NCI-H526 treated with DMSO at 0.1 percent for 48 hours (cell line): ENCODE measurements at regions not wholly inside any gene's neighbourhood (a gene's known extent, or its start where the extent isn't known, plus 50 kb on each side); places are given as distances from the start of the nearest gene placed in this dataset.

Source experiments
- DNase-seq: peaks from one replicate; lab custom pipeline; 2025; lab: John Stamatoyannopoulos, UW

DNA sequence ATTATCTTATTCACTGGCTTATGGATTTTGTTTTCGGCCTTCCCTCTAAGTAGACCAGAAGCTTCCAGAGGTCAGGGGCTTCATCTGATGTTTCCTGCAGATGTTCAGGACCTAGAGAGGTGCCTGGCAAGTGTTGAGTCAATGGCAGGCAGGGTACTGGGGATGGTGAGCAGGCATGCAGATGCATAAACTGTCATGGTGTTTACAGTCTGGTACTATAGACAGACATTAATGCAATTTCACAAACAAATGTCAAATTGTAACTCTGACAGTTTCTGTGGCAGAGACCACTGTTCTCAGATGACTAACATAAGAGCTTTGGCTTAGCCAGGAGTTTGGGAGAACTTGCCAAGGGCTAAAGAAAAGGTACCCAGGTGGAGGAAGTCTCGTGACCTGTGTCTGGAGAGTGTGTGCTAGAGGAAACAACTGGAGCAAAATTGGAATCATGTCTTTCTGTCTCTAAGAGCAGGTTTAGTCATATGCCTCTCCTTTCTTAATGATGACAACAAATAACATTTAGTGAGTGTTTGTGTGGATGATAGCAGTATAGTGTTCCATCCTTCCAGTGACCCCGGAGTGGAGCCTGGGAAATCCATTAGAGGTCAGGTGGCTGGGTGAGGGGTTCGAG lies 53.7 kb upstream of the TRAK1 start:
- DNase-seq = no peak

DNA sequence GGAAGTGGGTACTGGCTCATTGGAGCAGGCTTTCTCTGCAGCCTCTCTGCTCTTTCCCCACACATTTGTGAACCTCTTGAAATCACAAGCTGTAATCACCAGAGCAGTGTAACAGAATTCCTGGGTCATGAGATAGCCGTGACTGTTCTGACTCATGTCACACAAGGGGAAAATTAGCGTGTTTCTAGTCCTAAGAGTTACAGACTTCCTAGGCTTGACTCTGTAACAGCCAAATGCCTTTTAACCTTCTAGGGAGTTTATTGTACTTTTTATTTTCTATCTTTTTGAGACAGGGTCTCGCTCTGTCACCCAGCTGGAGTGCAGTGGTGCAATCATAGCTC lies 54.7 kb upstream of the TRAK1 start:
- no peak for DNase-seq

DNA sequence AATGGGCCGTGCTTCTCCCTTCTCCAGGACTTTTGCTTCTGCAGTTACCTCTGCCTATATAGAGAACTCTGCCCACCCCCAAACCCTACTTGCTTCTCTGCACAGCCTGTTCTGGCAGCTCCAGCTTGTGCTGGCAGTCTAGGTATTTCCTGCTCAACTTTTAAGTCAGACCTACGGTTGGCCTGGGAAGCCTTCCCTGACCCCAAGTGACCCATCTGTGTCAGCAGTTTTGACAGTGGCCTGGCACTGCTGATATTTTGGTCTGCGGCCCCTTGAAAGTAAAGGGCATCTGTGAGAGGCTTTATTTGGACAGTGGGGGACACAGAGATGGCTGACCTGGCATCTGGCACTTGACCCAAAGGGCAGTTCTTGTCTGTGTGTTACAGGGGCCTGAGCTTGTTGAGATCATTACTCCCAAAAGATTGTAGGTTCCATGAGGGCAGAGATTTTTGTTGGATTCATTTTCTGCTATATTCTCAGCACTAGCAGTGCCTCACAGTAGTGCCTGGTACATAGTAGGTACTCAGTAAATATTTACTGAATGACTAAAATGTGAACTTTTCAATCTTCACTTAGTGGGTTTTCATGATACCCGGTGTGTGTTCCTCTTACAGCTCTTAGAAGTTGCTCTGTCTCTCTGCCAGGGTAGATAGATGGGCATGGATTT lies 55.2 kb upstream of the TRAK1 start:
- no peak for DNase-seq

DNA sequence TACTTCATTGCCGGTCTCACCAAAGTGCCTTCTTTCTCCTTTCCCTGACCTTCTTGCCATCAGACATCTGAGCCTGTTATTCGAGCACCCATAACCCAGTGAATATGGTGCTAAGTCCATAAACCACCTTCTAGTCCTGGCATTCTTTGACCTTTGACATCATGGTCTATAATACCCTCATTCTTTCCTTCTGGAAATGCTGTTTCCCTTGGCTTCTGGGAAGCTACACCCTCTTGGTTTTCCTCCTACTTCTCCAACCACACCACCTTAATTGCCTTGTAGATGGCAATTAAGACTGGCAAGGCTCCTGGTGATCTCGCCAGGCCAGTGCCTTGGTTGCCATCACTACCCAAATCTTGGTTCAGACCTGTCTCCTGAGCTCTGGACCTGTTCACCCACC lies 56.1 kb upstream of the TRAK1 start:
- no peak for DNase-seq

DNA sequence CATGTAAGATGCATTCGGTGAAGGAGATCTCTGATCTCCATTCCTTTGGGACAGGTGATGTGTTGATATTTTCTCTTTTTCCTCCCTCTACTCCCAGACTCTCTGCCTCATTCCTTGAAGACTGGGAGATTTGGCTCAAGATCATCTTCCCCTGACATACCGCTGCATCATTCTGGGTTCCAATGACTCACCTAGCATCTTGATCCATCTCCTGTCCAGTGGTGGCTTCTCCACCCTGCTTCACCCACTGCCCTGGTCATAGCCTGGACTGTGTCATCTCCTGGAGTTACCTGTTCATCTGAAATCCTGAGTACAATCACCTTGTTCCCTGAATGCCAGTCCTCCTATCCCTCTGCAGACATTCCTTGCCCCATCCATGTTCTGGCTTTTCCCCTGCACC lies 57.4 kb upstream of the TRAK1 start:
- DNase-seq = no peak

DNA sequence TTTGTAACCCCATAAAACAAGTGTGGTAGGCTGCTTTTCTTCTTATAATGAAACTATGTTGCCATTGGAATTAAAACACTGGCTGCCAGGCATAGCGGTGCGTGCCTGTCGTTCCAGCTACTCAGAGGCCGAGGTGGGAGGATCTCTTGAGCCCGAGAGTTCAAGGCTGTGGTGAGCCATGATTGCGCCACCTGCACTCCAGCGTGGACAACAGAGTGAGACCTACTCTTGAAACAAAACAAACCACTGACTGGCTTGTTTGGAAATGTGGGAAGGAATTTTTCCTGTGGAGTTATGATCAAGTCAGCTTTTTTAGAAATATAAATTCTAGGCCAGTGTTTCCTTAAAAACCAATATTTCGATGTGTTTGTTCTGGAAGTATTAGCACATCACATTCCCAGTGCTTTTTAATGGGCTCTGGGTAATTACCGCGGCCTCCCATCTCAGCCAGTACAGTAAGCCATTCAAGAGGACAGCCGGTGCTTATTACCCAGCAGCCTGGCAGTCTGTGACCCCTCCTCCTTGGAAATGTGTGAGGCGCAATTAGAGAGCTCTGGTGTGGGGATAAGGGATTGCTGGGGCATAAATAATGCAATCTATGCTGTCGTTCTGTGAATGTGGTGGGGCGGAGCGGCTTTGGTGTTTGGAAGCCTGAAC lies 58.3 kb upstream of the TRAK1 start:
- no peak for DNase-seq

DNA sequence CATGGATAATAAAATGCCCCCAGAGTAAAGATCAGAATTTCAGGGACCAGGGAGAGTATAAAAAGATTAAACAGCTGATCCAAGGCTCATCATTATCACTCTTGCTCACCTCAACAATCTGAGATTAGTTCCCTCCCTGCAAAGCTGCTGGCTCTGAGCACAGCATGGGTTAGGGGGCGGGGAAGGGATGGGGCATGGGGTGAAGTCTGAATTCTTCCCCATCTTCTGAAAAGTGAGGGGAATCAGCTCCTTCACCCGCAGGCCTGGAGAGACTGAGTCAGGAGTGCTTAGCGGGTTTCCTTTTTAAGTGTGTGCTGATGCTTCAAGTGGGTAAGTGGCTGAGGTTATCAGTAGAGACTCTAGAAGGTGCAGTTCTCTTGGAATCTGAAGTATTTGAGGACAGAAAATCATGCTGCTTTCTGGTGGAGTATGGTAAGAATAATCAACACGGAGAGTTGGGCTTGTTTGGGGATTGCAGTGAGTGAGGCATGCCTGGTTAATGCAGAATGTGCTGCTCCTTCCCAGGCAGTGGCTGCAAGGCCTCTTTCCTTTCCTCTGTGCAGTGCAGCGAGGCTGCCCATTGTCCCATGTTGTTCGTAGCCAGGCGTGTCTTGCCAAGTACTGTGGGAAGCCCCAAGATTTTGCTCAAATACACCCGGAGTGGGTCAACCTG lies 59.2 kb upstream of the TRAK1 start:
- DNase-seq = no peak

DNA sequence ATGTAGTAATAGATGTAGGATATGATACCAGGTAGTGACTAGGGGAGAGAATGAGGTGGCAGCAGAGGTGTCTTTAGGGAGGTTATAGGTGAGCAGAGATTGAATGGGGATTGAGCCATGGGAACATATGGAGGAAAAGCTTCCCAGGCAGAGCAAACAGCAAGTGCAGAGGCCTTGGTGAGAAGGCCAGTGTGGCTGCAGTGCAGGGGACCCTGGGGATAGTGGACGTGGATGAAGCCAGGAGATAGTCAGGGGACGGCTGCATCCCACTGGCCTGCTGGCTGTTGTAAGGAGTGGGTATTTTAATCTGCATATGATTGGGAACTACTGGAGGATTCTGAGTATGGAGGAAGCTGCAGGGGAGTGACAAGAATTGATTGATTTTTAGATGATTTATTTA lies 62.7 kb upstream of the TRAK1 start:
- no peak for DNase-seq

DNA sequence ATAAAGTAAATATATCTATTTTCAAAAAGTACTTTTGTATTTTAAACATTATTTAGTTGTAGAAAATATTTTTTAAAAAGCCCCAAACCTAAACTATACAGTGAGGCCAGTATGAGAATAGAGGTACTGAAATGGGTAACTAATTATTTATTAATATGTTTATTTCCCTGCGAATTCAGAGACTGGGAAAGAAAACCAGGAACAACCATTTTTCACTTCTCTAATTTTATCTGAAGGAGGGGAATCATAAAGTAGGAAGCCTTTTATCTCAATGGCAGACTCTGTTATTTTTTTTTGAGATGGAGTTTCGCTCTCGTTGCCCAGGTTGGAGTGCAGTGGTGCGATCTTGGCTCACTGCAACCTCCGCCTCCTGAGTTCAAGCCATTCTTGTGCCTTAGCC lies 63.6 kb upstream of the TRAK1 start:
- no peak for DNase-seq

DNA sequence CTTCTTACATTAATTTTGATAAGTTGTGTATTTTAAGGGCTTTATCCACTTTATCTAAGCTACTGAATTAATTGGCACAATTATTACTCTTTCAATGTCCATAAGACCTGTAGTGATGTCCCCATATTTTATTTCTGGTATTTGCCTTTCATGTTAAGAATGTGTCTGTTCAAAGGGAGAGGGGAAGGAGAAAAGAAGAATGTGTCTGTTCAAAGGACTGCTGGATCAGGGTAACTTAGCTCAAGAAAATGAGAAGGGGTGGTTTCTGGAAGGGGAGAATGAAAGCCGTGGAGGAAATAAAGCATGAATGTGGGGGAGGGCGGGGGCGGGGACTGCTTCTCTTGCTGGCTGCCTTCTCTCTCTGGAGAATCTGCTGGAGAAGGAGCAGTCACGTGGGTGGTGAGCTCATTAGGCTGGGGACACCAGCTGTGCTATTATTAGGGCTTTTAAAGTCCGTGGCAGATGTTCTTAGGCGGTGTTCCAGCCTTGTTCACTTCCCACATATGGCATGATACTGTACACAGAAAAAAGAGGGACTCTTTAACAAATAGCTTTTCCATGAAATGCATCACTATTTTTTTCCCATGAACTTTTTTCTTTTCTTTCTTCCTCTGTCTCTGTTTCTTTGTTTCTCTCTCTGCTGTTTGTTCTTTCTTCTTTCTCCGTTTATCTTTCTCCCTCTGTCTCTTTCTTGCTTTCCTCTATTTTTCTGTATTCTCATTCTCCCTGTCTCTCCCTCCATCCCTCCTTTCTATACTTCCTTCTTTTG lies 63.7 kb upstream of the ULK4 start:
- peak; percentile 5 for DNase-seq

DNA sequence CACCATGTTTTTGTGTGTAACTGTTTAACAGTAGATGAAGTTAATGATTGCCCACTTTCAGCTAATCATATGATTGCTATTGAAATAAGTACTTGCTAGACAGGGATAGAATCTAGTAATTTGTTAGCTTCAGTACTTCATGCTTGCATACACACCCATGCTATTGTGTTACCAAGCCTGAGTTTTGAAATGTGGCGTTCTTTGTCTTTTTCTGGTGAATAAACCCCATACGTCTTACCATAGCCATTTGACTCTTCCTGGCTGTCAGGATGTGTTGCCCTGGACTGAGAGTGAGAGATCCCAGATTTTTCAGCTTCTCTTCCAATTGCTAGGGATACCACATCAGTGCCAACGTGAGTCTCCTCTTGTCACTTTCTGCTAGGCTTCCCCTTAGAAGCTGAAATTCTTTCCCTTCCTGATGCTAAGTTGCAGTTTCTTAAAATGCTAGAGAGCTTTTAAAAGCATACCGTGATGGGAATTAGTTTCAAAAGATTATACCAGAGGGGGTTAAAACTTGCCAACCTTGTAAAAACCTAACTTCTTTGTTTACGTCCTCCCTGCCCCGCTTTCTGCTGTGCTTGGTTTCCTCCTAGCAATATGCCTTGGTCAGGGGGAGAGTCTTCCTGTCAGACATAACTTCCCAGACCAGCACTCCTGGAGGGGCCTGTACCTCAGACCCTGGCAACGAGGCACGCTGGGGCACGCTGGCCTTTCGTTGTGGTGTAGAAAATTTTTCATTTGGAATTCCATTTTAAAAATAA lies 62.9 kb upstream of the ULK4 start:
- DNase-seq = no peak

DNA sequence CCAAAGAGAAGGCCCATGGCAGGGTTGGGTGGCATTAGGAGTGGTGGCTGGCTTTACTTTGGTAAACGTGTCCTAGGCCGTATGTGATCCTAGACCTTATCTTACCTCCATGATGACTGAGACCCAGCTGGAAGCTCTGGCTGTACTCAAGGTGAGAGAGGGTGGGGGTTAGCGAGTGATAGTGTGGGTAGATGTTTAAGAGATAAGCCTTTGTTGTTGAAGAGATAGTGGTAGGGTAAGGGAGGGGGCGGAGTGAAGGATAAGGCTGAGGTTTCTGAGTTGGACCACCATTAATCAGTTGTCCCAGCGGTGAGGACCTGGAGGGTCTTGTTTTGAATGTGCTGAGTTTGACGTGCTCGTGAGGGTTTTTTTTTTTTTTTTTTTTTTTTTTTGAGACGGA lies 61.5 kb upstream of the ULK4 start:
- DNase-seq = no peak

DNA sequence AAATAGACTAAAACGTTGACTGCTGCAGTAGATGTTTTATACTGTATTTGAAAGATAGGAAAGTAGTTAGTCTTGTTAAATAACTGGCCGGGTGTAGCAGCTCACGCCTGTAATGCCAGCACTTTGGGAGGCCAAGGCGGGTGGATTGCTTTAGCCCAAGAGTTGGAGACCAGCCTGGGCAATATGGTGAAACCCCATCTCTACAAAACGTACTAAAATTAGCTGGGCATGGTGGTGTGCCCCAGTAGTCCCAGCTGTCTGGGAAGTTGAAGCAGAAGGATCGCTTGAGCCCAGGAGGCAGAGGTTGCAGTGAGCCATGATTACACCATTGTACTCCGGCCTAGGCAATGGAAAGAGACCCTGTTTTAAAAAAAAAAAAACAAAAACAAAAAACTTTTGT lies 60.5 kb upstream of the ULK4 start:
- DNase-seq = no peak

DNA sequence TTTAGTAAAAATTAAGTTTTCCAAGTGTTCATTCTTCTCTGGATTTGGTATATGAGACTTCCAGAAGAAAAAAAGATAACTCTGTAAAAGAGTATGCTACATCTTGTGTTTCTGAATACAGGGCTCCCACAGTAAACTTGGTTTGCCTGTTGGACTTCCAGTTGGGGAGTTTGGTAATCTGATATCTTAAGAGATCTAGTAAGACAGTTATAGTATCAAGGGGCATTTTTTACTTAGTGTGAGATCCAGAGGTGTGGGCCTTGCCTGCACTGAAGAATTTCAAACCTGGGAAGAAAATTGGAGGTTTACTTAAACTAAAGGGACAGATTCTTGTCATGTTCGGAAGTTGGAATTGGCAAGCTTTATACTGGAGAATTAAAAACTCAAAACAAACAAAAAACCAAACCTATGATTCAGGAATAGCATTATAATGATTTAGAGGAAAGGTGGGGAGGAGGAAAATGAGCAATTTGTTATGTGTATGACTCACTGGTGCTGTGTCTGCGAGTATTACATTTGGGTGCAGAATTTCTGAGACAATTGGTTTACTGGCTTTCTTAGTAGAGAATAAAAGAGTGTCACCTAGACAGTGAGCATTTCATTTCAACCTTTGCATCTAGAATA lies 58.9 kb upstream of the ULK4 start:
- no peak for DNase-seq

DNA sequence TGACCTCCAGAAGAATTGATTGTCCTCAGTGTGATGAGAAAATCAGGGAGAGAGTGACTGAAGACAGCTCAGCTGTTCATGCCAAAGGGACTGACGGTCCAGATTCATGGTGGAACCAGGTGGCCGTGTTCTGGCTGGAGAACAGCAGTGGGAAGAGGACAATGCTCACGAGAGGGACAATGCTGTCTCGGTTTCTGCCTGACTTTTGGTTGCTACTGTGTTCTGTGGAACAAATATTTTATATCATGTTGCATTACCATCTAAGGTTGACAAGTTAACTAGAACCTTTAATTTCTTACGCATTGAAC lies 58.0 kb upstream of the ULK4 start:
- DNase-seq = no peak

DNA sequence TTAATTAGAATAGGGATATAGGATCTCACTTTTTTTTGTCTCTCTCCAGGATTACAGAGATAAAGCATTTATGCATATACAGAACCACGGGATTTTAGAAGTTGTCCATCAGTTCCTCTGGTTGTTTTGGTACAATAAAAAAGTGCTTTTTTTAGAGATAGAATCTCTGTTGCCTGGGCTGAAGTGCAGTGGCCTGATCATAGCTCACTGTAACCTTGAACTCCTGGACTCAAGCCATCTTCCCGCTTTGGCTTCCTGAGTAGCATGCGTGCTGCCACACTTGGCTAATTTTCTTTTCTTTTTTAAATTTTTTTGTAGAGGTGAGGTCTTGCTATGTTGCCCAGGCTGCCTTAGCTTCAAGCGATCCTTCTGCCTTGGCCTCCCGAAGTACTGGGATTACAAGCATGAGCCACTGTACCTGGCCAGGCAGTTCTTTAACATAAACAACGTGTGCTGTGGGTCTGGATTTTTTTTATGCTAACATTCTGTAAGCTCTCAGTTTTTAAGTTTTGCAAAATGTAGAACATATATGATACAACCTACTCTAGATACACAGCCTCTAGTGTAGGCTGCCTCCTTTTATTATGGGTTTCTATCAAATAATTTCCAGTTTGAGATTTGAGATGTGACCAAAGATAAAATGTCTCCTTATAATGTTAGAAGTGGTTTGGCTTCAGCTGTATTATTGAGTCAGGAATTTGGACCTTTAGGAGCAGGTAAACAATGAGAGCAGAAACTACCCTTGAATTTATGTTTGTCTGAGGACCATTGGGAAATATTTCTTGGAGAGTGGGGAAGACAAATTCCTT lies 57.4 kb upstream of the ULK4 start:
- no peak for DNase-seq

DNA sequence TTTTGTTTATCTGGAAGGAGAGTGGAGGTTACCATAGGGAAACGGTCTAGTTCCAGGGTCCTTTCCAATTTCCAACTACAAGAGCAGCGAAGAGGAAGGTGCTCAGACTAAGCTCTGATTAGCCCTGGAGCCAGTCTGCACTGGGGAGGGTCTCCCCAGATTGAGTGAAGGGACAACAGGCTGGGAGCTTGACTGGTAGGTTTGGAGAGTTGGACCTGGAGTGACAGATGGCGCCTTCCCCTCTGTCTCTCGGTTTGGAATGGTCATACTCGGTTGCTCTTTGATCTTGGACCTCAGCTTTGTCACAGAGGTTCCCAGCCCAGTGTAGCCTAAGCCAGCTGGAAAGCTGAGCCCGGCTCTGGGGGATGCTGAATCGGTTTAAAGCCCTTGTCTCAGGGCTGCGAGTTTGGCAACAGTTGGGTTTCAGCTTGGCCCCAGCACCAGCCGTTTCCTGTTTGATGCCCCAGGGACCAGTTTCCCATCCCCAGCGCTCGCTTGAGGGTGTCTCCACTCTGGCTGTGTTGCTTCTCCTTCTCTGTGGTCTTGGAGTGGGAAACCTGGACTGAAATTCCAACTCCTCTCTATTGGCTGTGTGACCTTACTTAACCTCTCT lies 53.1 kb upstream of the ULK4 start:
- peak; percentile 21 for DNase-seq

DNA sequence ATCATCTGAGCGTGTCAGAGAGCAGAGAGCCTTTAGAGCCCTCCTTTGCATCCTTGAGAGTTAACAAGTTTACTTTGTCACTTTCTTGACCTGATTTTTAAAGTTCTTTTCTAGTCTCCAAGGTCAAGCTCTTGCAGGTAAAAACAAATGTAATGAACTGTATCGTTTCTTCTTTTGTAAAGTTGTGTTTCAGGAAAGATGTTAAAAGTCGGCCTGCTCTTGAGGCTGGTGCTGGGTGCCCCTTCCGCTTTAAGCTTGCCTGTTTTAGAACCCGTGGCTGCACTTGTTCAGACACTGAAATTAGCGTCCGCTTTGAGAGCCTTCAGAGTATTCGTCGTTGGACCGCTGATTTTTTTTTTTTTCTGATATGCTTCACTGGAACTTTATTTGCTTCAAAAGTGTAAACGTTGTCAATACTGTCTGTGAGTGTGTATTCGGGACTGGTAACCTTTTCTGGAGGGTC lies 52.6 kb upstream of the ULK4 start:
- DNase-seq = no peak

DNA sequence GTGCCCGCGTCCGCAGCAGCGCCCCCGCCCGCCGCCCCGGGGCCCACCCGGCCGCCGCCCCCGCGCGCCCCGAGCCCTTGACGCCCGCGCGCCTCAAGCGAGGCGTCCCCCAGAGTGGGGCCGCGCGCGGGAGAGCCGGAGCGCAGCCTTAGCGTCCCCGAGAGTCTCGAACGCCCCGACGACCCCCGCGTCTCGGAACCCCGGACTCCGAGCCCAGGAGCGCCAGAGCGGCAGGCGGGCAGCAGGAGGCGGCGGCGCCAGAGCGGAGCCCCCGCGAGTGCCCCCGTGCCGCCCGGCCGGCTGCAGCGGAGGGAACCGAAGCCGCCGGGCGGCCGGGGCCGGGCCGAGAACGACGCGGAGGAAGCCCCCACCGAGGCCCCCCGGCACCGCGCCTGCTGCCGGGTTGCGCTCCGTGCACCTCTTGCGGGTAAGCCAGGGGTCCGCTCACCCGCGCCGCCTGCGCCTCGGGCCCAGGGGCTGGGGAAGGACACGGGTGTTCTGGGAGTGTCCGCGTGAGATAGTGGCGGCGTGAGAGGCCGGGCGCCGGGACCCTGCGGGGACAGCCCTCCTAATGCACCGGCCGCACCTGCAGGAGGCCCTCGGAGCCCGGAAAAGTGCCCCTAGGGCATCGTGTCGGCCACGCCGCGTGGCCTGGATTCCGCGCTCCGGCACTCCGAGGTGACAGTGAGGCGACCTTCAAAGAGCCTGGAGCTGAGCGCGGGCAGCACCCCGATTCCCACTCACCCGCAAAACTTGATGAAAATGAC lies 52.0 kb upstream of the ULK4 start:
- no peak for DNase-seq
